SK-N-SH treated with all-trans-retinoic acid at 6 μM for 48 hours (cell line): ENCODE measurements at regions not wholly inside any gene's neighbourhood (a gene's known extent, or its start where the extent isn't known, plus 50 kb on each side); places are given as distances from the start of the nearest gene placed in this dataset.

Experiments
- ATAC-seq: fragments of 200-7000 bp; cut with Tn5 transposase; 3 replicates; pipeline ENCODE4 v1.9.1; 2020; ENCODE audit warnings: mild to moderate bottlenecking, moderate library complexity
- ARNTL ChIP-seq: fragments of 450-650 bp; formaldehyde crosslinking; IDR thresholded peaks from 2 replicates; pipeline ENCODE4 v1.5.0; 2020; ENCODE audit warnings: low read depth, mild to moderate bottlenecking, moderate library complexity, borderline replicate concordance
- BACH2 ChIP-seq: fragments of 250-450 bp; sonication (Bioruptor Pico); IDR thresholded peaks from 2 replicates; pipeline ENCODE4 v1.9.0; 2021; ENCODE audit warnings: mild to moderate bottlenecking, borderline replicate concordance
- ESRRG ChIP-seq: fragments of 250-450 bp; sonication (Bioruptor Pico); IDR thresholded peaks from 2 replicates; pipeline ENCODE4 v1.6.1; 2021; ENCODE audit warnings: mild to moderate bottlenecking
- GLIS3 ChIP-seq: fragments of 250-450 bp; sonication (Bioruptor Pico); IDR thresholded peaks from 2 replicates; pipeline ENCODE4 v1.5.0; 2020; ENCODE audit warnings: mild to moderate bottlenecking, moderate library complexity
- ISL1 ChIP-seq: fragments of 250-450 bp; sonication (Bioruptor Pico); IDR thresholded peaks from 2 replicates; pipeline ENCODE4 v2.1.2; 2022; ENCODE audit warnings: mild to moderate bottlenecking, moderate library complexity
- OSR1 ChIP-seq: fragments of 250-450 bp; sonication (Bioruptor Pico); IDR thresholded peaks from 2 replicates; pipeline ENCODE4 v1.8.0; 2022; ENCODE audit warnings: moderate library complexity, mild to moderate bottlenecking, inconsistent platforms
- PATZ1 ChIP-seq: fragments of 250-450 bp; sonication (Bioruptor Pico); IDR thresholded peaks from 2 replicates; pipeline ENCODE4 v1.8.0; 2020; ENCODE audit warnings: mild to moderate bottlenecking, moderate library complexity, borderline replicate concordance
- PPARA ChIP-seq: fragments of 250-450 bp; sonication (Bioruptor Pico); IDR thresholded peaks from 2 replicates; pipeline ENCODE4 v1.5.0; 2020; ENCODE audit warnings: mild to moderate bottlenecking, borderline replicate concordance
- SNAI2 ChIP-seq: fragments of 250-450 bp; sonication (Bioruptor Pico); IDR thresholded peaks from 2 replicates; pipeline ENCODE4 v1.5.0; 2020; ENCODE audit warnings: mild to moderate bottlenecking, moderate library complexity
- TCF4 ChIP-seq: fragments of 250-450 bp; sonication (Bioruptor Pico); IDR thresholded peaks from 2 replicates; pipeline ENCODE4 v1.8.0; 2021; ENCODE audit warnings: mild to moderate bottlenecking, moderate library complexity, borderline replicate concordance
- TOX ChIP-seq: fragments of 250-450 bp; sonication (Bioruptor Pico); IDR thresholded peaks from 2 replicates; pipeline ENCODE4 v1.8.0; 2021; ENCODE audit warnings: mild to moderate bottlenecking, moderate library complexity, borderline replicate concordance
- ZFP3 ChIP-seq: fragments of 250-450 bp; sonication (Bioruptor Pico); IDR thresholded peaks from 2 replicates; pipeline ENCODE4 v1.5.0; 2020; ENCODE audit warnings: mild to moderate bottlenecking, moderate library complexity
- ZFP30 ChIP-seq: fragments of 450-650 bp; formaldehyde crosslinking; IDR thresholded peaks from 2 replicates; pipeline ENCODE4 v1.5.0; 2022; ENCODE audit warnings: mild to moderate bottlenecking, moderate library complexity
- ZNF565 ChIP-seq: fragments of 450-650 bp; formaldehyde crosslinking; conservative IDR thresholded peaks from 2 replicates; pipeline ENCODE4 v1.5.0; 2020; ENCODE audit warnings: low read depth, mild to moderate bottlenecking, moderate library complexity
- ZNF70 ChIP-seq: fragments of 450-650 bp; formaldehyde crosslinking; IDR thresholded peaks from 2 replicates; pipeline ENCODE4 v1.5.0; 2020; ENCODE audit warnings: mild to moderate bottlenecking, moderate library complexity
- ZNF8 ChIP-seq: fragments of 450-650 bp; formaldehyde crosslinking; IDR thresholded peaks from 2 replicates; pipeline ENCODE4 v1.5.0; 2020; ENCODE audit warnings: mild to moderate bottlenecking, moderate library complexity
- TF ChIP-seq, protein P1 (sequence below): fragments of 250-450 bp; sonication (Bioruptor Pico); IDR thresholded peaks from 2 replicates; pipeline ENCODE4 v1.5.0; 2020; ENCODE audit warnings: mild to moderate bottlenecking, moderate library complexity
- TF ChIP-seq, protein P2 (sequence below): fragments of 250-450 bp; sonication (Bioruptor Pico); IDR thresholded peaks from 2 replicates; pipeline ENCODE4 v1.5.1; 2020; ENCODE audit warnings: low read depth, mild to moderate bottlenecking, moderate library complexity
- TF ChIP-seq, protein P3 (sequence below): fragments of 250-450 bp; sonication (Bioruptor Pico); IDR thresholded peaks from 2 replicates; pipeline ENCODE4 v1.8.0; 2021; ENCODE audit warnings: low read depth, mild to moderate bottlenecking, moderate library complexity, borderline replicate concordance
- TF ChIP-seq, protein P4 (sequence below): fragments of 250-450 bp; sonication (Bioruptor Pico); IDR thresholded peaks from 2 replicates; pipeline ENCODE4 v1.5.1; 2021; ENCODE audit warnings: mild to moderate bottlenecking, moderate library complexity

DNA sequence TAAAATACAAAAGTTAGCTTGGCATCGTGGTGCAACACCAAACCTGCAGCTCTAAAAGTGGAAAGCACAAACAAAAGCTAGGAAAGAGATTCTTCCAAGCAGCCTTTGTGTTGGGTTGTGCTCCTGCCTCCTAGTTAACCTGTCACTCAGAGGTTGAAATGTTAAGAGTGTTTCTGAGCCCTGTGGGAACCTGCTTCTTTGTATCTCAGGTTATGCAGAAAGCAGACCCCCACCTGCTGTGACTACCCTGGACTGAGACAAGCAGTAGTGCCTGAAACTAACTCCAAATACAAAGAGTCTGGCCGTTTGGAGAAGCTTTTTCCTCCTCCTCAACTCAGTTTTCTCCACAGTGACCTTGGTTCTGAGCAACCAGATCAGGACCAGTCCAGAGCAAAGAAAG, 158.4 kb upstream of the CSNK1A1L start:
- ATAC-seq = no peak
- TF ChIP-seq TOX (no peak), ZNF70 (CRISPR knock-in tag) (no peak), ISL1 (CRISPR knock-in tag) (no peak), ZFP30 (no peak), ZNF565 (CRISPR knock-in tag) (no peak), PPARA (CRISPR knock-in tag) (no peak), BACH2 (CRISPR knock-in tag) (no peak), ZNF8 (CRISPR knock-in tag) (no peak), OSR1 (no peak), ESRRG (CRISPR knock-in tag) (no peak), PATZ1 (CRISPR knock-in tag) (no peak), ARNTL (CRISPR knock-in tag) (no peak), ZFP3 (CRISPR knock-in tag) (no peak), TCF4 (CRISPR knock-in tag) (no peak), SNAI2 (CRISPR knock-in tag) (no peak), GLIS3 (no peak)
- TF ChIP-seq, protein P1, sequence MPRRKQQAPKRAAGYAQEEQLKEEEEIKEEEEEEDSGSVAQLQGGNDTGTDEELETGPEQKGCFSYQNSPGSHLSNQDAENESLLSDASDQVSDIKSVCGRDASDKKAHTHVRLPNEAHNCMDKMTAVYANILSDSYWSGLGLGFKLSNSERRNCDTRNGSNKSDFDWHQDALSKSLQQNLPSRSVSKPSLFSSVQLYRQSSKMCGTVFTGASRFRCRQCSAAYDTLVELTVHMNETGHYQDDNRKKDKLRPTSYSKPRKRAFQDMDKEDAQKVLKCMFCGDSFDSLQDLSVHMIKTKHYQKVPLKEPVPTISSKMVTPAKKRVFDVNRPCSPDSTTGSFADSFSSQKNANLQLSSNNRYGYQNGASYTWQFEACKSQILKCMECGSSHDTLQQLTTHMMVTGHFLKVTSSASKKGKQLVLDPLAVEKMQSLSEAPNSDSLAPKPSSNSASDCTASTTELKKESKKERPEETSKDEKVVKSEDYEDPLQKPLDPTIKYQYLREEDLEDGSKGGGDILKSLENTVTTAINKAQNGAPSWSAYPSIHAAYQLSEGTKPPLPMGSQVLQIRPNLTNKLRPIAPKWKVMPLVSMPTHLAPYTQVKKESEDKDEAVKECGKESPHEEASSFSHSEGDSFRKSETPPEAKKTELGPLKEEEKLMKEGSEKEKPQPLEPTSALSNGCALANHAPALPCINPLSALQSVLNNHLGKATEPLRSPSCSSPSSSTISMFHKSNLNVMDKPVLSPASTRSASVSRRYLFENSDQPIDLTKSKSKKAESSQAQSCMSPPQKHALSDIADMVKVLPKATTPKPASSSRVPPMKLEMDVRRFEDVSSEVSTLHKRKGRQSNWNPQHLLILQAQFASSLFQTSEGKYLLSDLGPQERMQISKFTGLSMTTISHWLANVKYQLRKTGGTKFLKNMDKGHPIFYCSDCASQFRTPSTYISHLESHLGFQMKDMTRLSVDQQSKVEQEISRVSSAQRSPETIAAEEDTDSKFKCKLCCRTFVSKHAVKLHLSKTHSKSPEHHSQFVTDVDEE (CRISPR knock-in tag) = no peak
- TF ChIP-seq, protein P2, sequence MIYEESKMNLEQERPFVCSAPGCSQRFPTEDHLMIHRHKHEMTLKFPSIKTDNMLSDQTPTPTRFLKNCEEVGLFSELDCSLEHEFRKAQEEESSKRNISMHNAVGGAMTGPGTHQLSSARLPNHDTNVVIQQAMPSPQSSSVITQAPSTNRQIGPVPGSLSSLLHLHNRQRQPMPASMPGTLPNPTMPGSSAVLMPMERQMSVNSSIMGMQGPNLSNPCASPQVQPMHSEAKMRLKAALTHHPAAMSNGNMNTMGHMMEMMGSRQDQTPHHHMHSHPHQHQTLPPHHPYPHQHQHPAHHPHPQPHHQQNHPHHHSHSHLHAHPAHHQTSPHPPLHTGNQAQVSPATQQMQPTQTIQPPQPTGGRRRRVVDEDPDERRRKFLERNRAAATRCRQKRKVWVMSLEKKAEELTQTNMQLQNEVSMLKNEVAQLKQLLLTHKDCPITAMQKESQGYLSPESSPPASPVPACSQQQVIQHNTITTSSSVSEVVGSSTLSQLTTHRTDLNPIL (CRISPR knock-in tag) = no peak
- TF ChIP-seq, protein P3, sequence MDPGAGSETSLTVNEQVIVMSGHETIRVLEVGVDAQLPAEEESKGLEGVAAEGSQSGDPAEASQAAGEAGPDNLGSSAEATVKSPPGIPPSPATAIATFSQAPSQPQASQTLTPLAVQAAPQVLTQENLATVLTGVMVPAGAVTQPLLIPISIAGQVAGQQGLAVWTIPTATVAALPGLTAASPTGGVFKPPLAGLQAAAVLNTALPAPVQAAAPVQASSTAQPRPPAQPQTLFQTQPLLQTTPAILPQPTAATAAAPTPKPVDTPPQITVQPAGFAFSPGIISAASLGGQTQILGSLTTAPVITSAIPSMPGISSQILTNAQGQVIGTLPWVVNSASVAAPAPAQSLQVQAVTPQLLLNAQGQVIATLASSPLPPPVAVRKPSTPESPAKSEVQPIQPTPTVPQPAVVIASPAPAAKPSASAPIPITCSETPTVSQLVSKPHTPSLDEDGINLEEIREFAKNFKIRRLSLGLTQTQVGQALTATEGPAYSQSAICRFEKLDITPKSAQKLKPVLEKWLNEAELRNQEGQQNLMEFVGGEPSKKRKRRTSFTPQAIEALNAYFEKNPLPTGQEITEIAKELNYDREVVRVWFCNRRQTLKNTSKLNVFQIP (CRISPR knock-in tag) = no peak

DNA sequence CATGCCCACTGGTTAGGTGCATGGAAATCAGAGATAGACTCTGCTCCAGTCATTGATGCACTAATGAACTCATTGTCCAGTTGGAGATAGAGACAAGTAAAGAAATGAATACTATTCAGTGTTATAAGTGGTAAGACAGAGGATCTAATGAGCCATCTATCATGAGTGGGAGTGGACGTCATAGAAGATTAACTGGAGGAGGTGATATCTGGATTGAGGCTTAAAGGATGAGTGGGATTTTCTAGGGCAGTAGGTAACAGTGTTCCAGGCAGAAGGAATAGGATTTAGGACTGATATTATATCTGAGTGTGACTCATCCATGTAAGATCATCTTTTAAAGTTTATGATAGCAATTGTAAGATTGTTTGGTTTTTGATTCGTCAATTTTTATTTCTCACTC, 152.2 kb upstream of the CSNK1A1L start:
- ATAC-seq = no peak
- no peak for TF ChIP-seq ARNTL (CRISPR knock-in tag)
- TF ChIP-seq OSR1 = no peak
- no peak for TF ChIP-seq ESRRG (CRISPR knock-in tag)
- no peak for TF ChIP-seq TOX
- TF ChIP-seq, protein P3 (CRISPR knock-in tag) = no peak
- TF ChIP-seq, protein P4, sequence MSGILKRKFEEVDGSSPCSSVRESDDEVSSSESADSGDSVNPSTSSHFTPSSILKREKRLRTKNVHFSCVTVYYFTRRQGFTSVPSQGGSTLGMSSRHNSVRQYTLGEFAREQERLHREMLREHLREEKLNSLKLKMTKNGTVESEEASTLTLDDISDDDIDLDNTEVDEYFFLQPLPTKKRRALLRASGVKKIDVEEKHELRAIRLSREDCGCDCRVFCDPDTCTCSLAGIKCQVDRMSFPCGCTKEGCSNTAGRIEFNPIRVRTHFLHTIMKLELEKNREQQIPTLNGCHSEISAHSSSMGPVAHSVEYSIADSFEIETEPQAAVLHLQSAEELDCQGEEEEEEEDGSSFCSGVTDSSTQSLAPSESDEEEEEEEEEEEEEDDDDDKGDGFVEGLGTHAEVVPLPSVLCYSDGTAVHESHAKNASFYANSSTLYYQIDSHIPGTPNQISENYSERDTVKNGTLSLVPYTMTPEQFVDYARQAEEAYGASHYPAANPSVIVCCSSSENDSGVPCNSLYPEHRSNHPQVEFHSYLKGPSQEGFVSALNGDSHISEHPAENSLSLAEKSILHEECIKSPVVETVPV (CRISPR knock-in tag) = no peak
- TF ChIP-seq, protein P1 (CRISPR knock-in tag) = no peak
- no peak for TF ChIP-seq ZFP3 (CRISPR knock-in tag)
- no peak for TF ChIP-seq TCF4 (CRISPR knock-in tag)
- no peak for TF ChIP-seq ZNF70 (CRISPR knock-in tag)
- no peak for TF ChIP-seq GLIS3
- no peak for TF ChIP-seq SNAI2 (CRISPR knock-in tag)
